ENCODE measurements at regions not wholly inside any gene's neighbourhood (a gene's known extent, or its start where the extent isn't known, plus 50 kb on each side); places are given as distances from the start of the nearest gene placed in this dataset.

GRCh38 chr18:10194592-10194991, 259.8 kb upstream of the APCDD1 start:
- H3K56ac ChIP-seq (ENCODE audit: insufficient read length, low read depth, low read length) = no peak overlapping the region
- no peak overlapping the region for H2BK5ac ChIP-seq (ENCODE audit: insufficient read length, low read length)
- no peak overlapping the region for H2BK12ac ChIP-seq (ENCODE audit: insufficient read length, low read depth, low read length)
- H2BK20ac ChIP-seq (ENCODE audit: low read depth, low read length, poor library complexity, severe bottlenecking) = no peak overlapping the region
- H3K79me2 ChIP-seq (ENCODE audit: insufficient read depth, low read length) = no peaks in the 10 kb centered on the region
- no peaks in the 10 kb centered on the region; a peak in 1 of 7 replicates for H3K36me3 Mint-ChIP-seq (ENCODE audit: insufficient read depth in 1 of 3, low read depth in 3 of 3)
- H2BK120ac ChIP-seq (ENCODE audit: low read depth, low read length, poor library complexity, severe bottlenecking) = no peak overlapping the region
- TF ChIP-seq CTCF (conservative IDR thresholded peaks at IDR 0.05) = no peak; the same call in 2 of the 3 replicates
- WGBS (ENCODE audit: extremely low coverage, insufficient read length, low lambda C conversion rate) = no CpG with 5 or more reads among the region's 4 CpGs
- H3K4ac ChIP-seq (ENCODE audit: low read depth, low read length) = no peak overlapping the region
- no peak overlapping the region for H4K8ac ChIP-seq (replicated peaks; ENCODE audit: insufficient read length, low read depth, low read length)
- no peak overlapping the region for H3K23ac ChIP-seq (ENCODE audit: insufficient read length, low read depth, low read length)
- no peak overlapping the region for H2AK5ac ChIP-seq (ENCODE audit: insufficient read length, low read length)
- no peak overlapping the region for H3K9ac ChIP-seq (ENCODE audit: extremely low read depth, insufficient read length, low read length)
- H3K23me2 ChIP-seq (ENCODE audit: insufficient read length, low read depth, low read length, poor library complexity, severe bottlenecking) = no peaks in the 10 kb centered on the region
- H3K4me1 Mint-ChIP-seq = peaks cover 0 to 2% of the 10 kb centered on the region in 2 experiments; a peak in 1 of 4 replicates
- no peak overlapping the region for H2AFZ ChIP-seq (ENCODE audit: low read length)
- H3K14ac ChIP-seq (ENCODE audit: insufficient read depth, low read length) = no peak overlapping the region
- peaks cover 0 to 2% of the 10 kb centered on the region in 2 experiments; a peak in 1 of 5 replicates for H3K9me3 Mint-ChIP-seq
- no peak for DNase-seq
- no peak overlapping the region for H3K18ac ChIP-seq (ENCODE audit: insufficient read length, low read depth, low read length)
- no peak overlapping the region; a peak in 1 of 7 replicates for H3K27ac Mint-ChIP-seq
- no peaks in the 10 kb centered on the region for H3K4me1 ChIP-seq (ENCODE audit: insufficient read depth, low read length)
- no peak overlapping the region for H3K4me2 ChIP-seq (ENCODE audit: insufficient read depth, insufficient read length, low read length)
- no peak overlapping the region for H2BK15ac ChIP-seq (ENCODE audit: low read depth, low read length)
- peak overlapping the region in 1 of 2 experiments; percentile 48; a peak in 1 of 5 replicates for H3K4me3 Mint-ChIP-seq
- no peaks in the 10 kb centered on the region for H3K79me1 ChIP-seq (ENCODE audit: insufficient read depth, low read depth, low read length, poor library complexity, severe bottlenecking)
- no peak overlapping the region for H4K91ac ChIP-seq (ENCODE audit: insufficient read length, low read depth, low read length)
- no peaks in the 10 kb centered on the region for H3K27me3 ChIP-seq (ENCODE audit: insufficient read depth, low read length)
- no peak overlapping the region for H3T11ph ChIP-seq (ENCODE audit: low read length)
- H3K9me3 ChIP-seq (ENCODE audit: control insufficient read depth, low read depth, low read length) = no peaks in the 10 kb centered on the region
- no peak overlapping the region for H4K5ac ChIP-seq (ENCODE audit: insufficient read length, low read depth, low read length)
- peaks cover 3% of the 10 kb centered on the region; the same call in 1 of the 2 replicates for H3K27me3 Mint-ChIP-seq (ENCODE audit: low read depth)
- no peaks in the 10 kb centered on the region for H4K20me1 ChIP-seq (ENCODE audit: control insufficient read depth, insufficient read depth, insufficient read length)
- H3K27ac ChIP-seq (ENCODE audit: insufficient read length, low read depth, low read length) = no peak overlapping the region

All from H9 (cell line).